ENCODE measurements at regions not wholly inside any gene's neighbourhood (a gene's known extent, or its start where the extent isn't known, plus 50 kb on each side); places are given as distances from the start of the nearest gene placed in this dataset.
"Not testable (repeated sequence)": the region's sequence is repeated elsewhere in the genome, so short reads cannot be mapped to it uniquely, and the experiment has no call there.

GRCh38 chr1:199920635-199921034 lies 106.9 kb upstream of the NR5A2 start:
- no peak overlapping the region for H3K4me2 ChIP-seq (ENCODE audit: low read length)
- no peaks in the 10 kb centered on the region for H3K27me3 ChIP-seq (ENCODE audit: insufficient read depth, low read length)
- no peaks in the 10 kb centered on the region for H3K4me1 ChIP-seq (ENCODE audit: insufficient read depth, low read length, severe bottlenecking)
- H3K36me3 ChIP-seq (ENCODE audit: insufficient read depth, low read length): no peaks in the 10 kb centered on the region
- H3K9ac ChIP-seq (ENCODE audit: low read length): no peak overlapping the region
- no peak overlapping the region for H2AFZ ChIP-seq (ENCODE audit: low read length)
- TF ChIP-seq EZH2 (IDR thresholded peaks at IDR 0.05; ENCODE audit: borderline replicate concordance, low read length) (no peak), CTCF (IDR thresholded peaks at IDR 0.05; ENCODE audit: low read length) (no peak)
- H3K9me3 ChIP-seq (ENCODE audit: low read length): no peaks in the 10 kb centered on the region
- H3K27ac ChIP-seq (ENCODE audit: low read depth, low read length, poor library complexity, severe bottlenecking): no peak overlapping the region
- no peaks in the 10 kb centered on the region for H4K20me1 ChIP-seq (ENCODE audit: insufficient read depth, low read length)
- no peaks in the 10 kb centered on the region for H3K79me2 ChIP-seq (ENCODE audit: insufficient read depth, low read length)
- H3F3A ChIP-seq (ENCODE audit: insufficient read depth, low read length): no peaks in the 10 kb centered on the region
- H3K9me2 ChIP-seq (ENCODE audit: low read depth, low read length): no peaks in the 10 kb centered on the region
- H3K4me3 ChIP-seq (ENCODE audit: low read depth, low read length, poor library complexity, severe bottlenecking): no peak overlapping the region

- no peaks in the 10 kb centered on the region for H4K20me1 ChIP-seq (ENCODE audit: insufficient read depth, low read length)
- H3K27me3 ChIP-seq (ENCODE audit: insufficient read depth, low read length): no peaks in the 10 kb centered on the region
- no peak overlapping the region for H3K4me2 ChIP-seq (ENCODE audit: low read length)
- H3K27ac ChIP-seq (ENCODE audit: low read depth, low read length, poor library complexity, severe bottlenecking): no peak overlapping the region
- no peaks in the 10 kb centered on the region for H3K79me2 ChIP-seq (ENCODE audit: insufficient read depth, low read length)
- H3K4me1 ChIP-seq (ENCODE audit: insufficient read depth, low read length, severe bottlenecking): peaks cover 11% of the 10 kb centered on the region
- no peaks in the 10 kb centered on the region for H3K9me3 ChIP-seq (ENCODE audit: low read length)
- TF ChIP-seq EZH2 (IDR thresholded peaks at IDR 0.05; ENCODE audit: borderline replicate concordance, low read length) (no peak), CTCF (IDR thresholded peaks at IDR 0.05; ENCODE audit: low read length) (no peak)
- no peak overlapping the region for H3K9ac ChIP-seq (ENCODE audit: low read length)
- no peak overlapping the region for H2AFZ ChIP-seq (ENCODE audit: low read length)
- H3F3A ChIP-seq (ENCODE audit: insufficient read depth, low read length): no peaks in the 10 kb centered on the region
- no peak overlapping the region for H3K4me3 ChIP-seq (ENCODE audit: low read depth, low read length, poor library complexity, severe bottlenecking)
- no peaks in the 10 kb centered on the region for H3K36me3 ChIP-seq (ENCODE audit: insufficient read depth, low read length)
- H3K9me2 ChIP-seq (ENCODE audit: low read depth, low read length): no peaks in the 10 kb centered on the region
Observed at GRCh38 chr1:199929556-199929955, 98.0 kb upstream of the NR5A2 start.

GRCh38 chr1:199930067-199930466 lies 97.4 kb upstream of the NR5A2 start:
- not testable (repeated sequence) for H3F3A ChIP-seq (ENCODE audit: insufficient read depth, low read length); H3K4me2 ChIP-seq (ENCODE audit: low read length); H4K20me1 ChIP-seq (ENCODE audit: insufficient read depth, low read length); H3K9me3 ChIP-seq (ENCODE audit: low read length); H3K79me2 ChIP-seq (ENCODE audit: insufficient read depth, low read length); H3K36me3 ChIP-seq (ENCODE audit: insufficient read depth, low read length); H3K9ac ChIP-seq (ENCODE audit: low read length); H3K9me2 ChIP-seq (ENCODE audit: low read depth, low read length); H3K27me3 ChIP-seq (ENCODE audit: insufficient read depth, low read length); H3K27ac ChIP-seq (ENCODE audit: low read depth, low read length, poor library complexity, severe bottlenecking); H2AFZ ChIP-seq (ENCODE audit: low read length); H3K4me3 ChIP-seq (ENCODE audit: low read depth, low read length, poor library complexity, severe bottlenecking)
- H3K4me1 ChIP-seq (ENCODE audit: insufficient read depth, low read length, severe bottlenecking): peaks cover 11% of the 10 kb centered on the region

- Histone ChIP-seq H3K36me3 (ENCODE audit: insufficient read depth, low read length) (no peaks in the 10 kb centered on the region), H2AFZ (ENCODE audit: low read length) (peak overlapping the region; percentile 99), H4K20me1 (ENCODE audit: insufficient read depth, low read length) (no peaks in the 10 kb centered on the region), H3K4me1 (ENCODE audit: insufficient read depth, low read length, severe bottlenecking) (peaks cover 11% of the 10 kb centered on the region), H3K4me3 (ENCODE audit: low read depth, low read length, poor library complexity, severe bottlenecking) (peak overlapping the region; percentile 57), H3K79me2 (ENCODE audit: insufficient read depth, low read length) (no peaks in the 10 kb centered on the region), H3K27me3 (ENCODE audit: insufficient read depth, low read length) (no peaks in the 10 kb centered on the region), H3K9me3 (ENCODE audit: low read length) (no peaks in the 10 kb centered on the region), H3K9ac (ENCODE audit: low read length) (peak overlapping the region; percentile 60), H3K4me2 (ENCODE audit: low read length) (peak overlapping the region; percentile 77), H3K9me2 (ENCODE audit: low read depth, low read length) (no peaks in the 10 kb centered on the region), H3K27ac (ENCODE audit: low read depth, low read length, poor library complexity, severe bottlenecking) (peak overlapping the region; percentile 12), H3F3A (ENCODE audit: insufficient read depth, low read length) (no peaks in the 10 kb centered on the region)
- no peak for TF ChIP-seq CTCF (IDR thresholded peaks at IDR 0.05; ENCODE audit: low read length)
- no peak for TF ChIP-seq EZH2 (IDR thresholded peaks at IDR 0.05; ENCODE audit: borderline replicate concordance, low read length)
Observed at GRCh38 chr1:199931666-199932377, 95.7 kb upstream of the NR5A2 start.

Data from OCI-LY1 (cell line).